OCI-LY1 (cell line): ENCODE measurements at regions not wholly inside any gene's neighbourhood (a gene's known extent, or its start where the extent isn't known, plus 50 kb on each side); places are given as distances from the start of the nearest gene placed in this dataset.

Experiments
- H2AFZ ChIP-seq: fragments of 200-600 bp; sonication (generic), shearing (Covaris generic); 2 replicates; pipeline ENCODE4 v1.6.0; 2014; ENCODE audit warnings: antibody characterized with exemption, mild to moderate bottlenecking, low read length
- H3F3A ChIP-seq: fragments of 200-600 bp; sonication (generic), shearing (Covaris generic); 2 replicates; pipeline ENCODE4 v1.6.0; 2014; ENCODE audit warnings: mild to moderate bottlenecking, antibody characterized with exemption, low read length, moderate library complexity; ENCODE audit not compliant: insufficient read depth
- H3K27ac ChIP-seq: fragments of 200-600 bp; sonication (generic); 2 replicates; pipeline ENCODE4 v1.5.1; 2014; ENCODE audit warnings: low read length, mixed run types, mild to moderate bottlenecking, low read depth; ENCODE audit not compliant: poor library complexity, severe bottlenecking
- H3K27me3 ChIP-seq: fragments of 200-600 bp; sonication (generic); 2 replicates; pipeline ENCODE4 v1.6.0; 2014; ENCODE audit warnings: antibody characterized with exemption, mild to moderate bottlenecking, low read length, moderate library complexity; ENCODE audit not compliant: insufficient read depth
- H3K36me3 ChIP-seq: fragments of 200-600 bp; sonication (generic); 2 replicates; pipeline ENCODE4 v1.6.1; 2014; ENCODE audit warnings: mild to moderate bottlenecking, antibody characterized with exemption, low read length, moderate library complexity, mixed read lengths; ENCODE audit not compliant: insufficient read depth
- H3K4me1 ChIP-seq: fragments of 200-600 bp; sonication (generic); 2 replicates; pipeline ENCODE4 v1.5.1; 2014; ENCODE audit warnings: mild to moderate bottlenecking, low read length, moderate library complexity; ENCODE audit not compliant: insufficient read depth, severe bottlenecking
- H3K4me2 ChIP-seq: fragments of 200-600 bp; sonication (generic), shearing (Covaris generic); 2 replicates; pipeline ENCODE4 v1.6.1; 2014; ENCODE audit warnings: low read length
- H3K4me3 ChIP-seq: fragments of 200-600 bp; sonication (generic); 2 replicates; pipeline ENCODE4 v1.5.1; 2014; ENCODE audit warnings: low read length, low read depth, mild to moderate bottlenecking, mixed read lengths; ENCODE audit not compliant: poor library complexity, severe bottlenecking
- H3K79me2 ChIP-seq: fragments of 200-600 bp; shearing (Covaris generic); 2 replicates; pipeline ENCODE4 v1.6.1; 2016; ENCODE audit warnings: mixed run types, low read length, mixed read lengths; ENCODE audit not compliant: insufficient read depth
- H3K9ac ChIP-seq: fragments of 200-600 bp; sonication (generic), shearing (Covaris generic); 2 replicates; pipeline ENCODE4 v1.6.1; 2014; ENCODE audit warnings: mild to moderate bottlenecking, low read length, mixed read lengths
- H3K9me2 ChIP-seq: fragments of 200-600 bp; sonication (generic), shearing (Covaris generic); 2 replicates; pipeline ENCODE4 v1.6.1; 2014; ENCODE audit warnings: low read depth, mild to moderate bottlenecking, low read length, mixed read lengths
- H3K9me3 ChIP-seq: fragments of 200-600 bp; shearing (Covaris generic); 2 replicates; pipeline ENCODE4 v1.6.1; 2014; ENCODE audit warnings: low read length, mixed read lengths
- H4K20me1 ChIP-seq: fragments of 200-600 bp; sonication (generic), shearing (Covaris generic); 2 replicates; pipeline ENCODE4 v1.6.0; 2016; ENCODE audit warnings: mild to moderate bottlenecking, low read length; ENCODE audit not compliant: insufficient read depth
- EZH2 ChIP-seq: fragments of 200-600 bp; sonication (generic), shearing (Covaris generic); IDR thresholded peaks from 2 replicates; pipeline ENCODE4 v1.8.0; 2017; ENCODE audit warnings: borderline replicate concordance, mixed run types, mild to moderate bottlenecking, antibody characterized with exemption, low read length, moderate library complexity, mixed read lengths
- TF ChIP-seq, protein P1 (sequence below): fragments of 200-600 bp; sonication (generic), shearing (Covaris generic); IDR thresholded peaks from 2 replicates; pipeline ENCODE4 v1.5.1; 2017; ENCODE audit warnings: mild to moderate bottlenecking, antibody characterized with exemption, low read length, moderate library complexity, mixed read lengths

DNA sequence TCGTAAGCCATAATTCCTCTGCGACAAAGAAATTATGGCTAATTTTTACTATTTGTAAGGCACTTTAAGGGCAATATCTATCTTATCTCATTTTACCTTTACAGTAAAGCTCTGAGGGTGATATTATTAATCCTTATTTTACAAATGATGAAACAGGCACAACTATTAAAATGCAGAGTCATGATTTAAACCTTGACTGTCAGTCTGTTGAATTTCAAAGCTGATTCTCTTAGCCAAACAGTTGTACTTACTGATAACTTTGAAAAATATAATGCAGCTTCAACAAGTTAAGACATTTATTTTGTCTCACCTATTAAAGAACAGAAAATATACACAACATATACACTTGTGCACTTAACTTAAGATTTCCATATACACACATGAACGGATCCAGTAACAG lies 88.2 kb downstream of the SMPDL3A start:
- H3K27ac ChIP-seq = no peak overlapping the region
- no peaks in the 10 kb centered on the region for H3K4me1 ChIP-seq
- H3K79me2 ChIP-seq = no peaks in the 10 kb centered on the region
- no peaks in the 10 kb centered on the region for H4K20me1 ChIP-seq
- H3K9me2 ChIP-seq = no peaks in the 10 kb centered on the region
- no peaks in the 10 kb centered on the region for H3K9me3 ChIP-seq
- H3K9ac ChIP-seq = no peak overlapping the region
- no peaks in the 10 kb centered on the region for H3K27me3 ChIP-seq
- H2AFZ ChIP-seq = no peak overlapping the region
- no peaks in the 10 kb centered on the region for H3K36me3 ChIP-seq
- H3K4me2 ChIP-seq = no peak overlapping the region
- TF ChIP-seq, protein P1, sequence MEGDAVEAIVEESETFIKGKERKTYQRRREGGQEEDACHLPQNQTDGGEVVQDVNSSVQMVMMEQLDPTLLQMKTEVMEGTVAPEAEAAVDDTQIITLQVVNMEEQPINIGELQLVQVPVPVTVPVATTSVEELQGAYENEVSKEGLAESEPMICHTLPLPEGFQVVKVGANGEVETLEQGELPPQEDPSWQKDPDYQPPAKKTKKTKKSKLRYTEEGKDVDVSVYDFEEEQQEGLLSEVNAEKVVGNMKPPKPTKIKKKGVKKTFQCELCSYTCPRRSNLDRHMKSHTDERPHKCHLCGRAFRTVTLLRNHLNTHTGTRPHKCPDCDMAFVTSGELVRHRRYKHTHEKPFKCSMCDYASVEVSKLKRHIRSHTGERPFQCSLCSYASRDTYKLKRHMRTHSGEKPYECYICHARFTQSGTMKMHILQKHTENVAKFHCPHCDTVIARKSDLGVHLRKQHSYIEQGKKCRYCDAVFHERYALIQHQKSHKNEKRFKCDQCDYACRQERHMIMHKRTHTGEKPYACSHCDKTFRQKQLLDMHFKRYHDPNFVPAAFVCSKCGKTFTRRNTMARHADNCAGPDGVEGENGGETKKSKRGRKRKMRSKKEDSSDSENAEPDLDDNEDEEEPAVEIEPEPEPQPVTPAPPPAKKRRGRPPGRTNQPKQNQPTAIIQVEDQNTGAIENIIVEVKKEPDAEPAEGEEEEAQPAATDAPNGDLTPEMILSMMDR = no peak
- H3K4me3 ChIP-seq = no peak overlapping the region
- H3F3A ChIP-seq = no peaks in the 10 kb centered on the region

DNA sequence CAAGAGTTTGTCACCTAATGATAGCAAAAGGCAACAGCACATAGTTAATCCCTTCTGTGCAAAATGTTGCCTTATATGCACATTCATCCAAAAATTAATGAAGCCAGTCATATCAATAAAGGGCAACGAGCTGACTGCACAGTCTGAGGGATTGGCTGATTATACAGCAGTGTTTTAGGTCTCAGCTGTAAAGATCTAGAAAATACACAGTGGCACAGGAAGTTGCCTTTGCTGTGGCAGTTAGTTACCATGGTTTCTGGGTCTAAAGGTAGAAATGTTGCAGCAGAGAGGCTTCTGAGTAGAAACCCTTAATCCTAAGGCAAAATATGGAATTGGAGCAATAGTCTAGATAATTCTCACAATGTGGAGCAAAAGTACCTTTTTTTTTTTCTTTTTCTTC lies 89.7 kb downstream of the SMPDL3A start:
- no peak overlapping the region for H2AFZ ChIP-seq
- H3K4me3 ChIP-seq = no peak overlapping the region
- no peaks in the 10 kb centered on the region for H3K36me3 ChIP-seq
- H3K79me2 ChIP-seq = no peaks in the 10 kb centered on the region
- no peaks in the 10 kb centered on the region for H3K4me1 ChIP-seq
- H3F3A ChIP-seq = no peaks in the 10 kb centered on the region
- no peaks in the 10 kb centered on the region for H3K9me3 ChIP-seq
- no peaks in the 10 kb centered on the region for H4K20me1 ChIP-seq
- no peak overlapping the region for H3K9ac ChIP-seq
- H3K27ac ChIP-seq = no peak overlapping the region
- no peaks in the 10 kb centered on the region for H3K9me2 ChIP-seq
- no peak overlapping the region for H3K4me2 ChIP-seq
- no peaks in the 10 kb centered on the region for H3K27me3 ChIP-seq
- TF ChIP-seq EZH2 = no peak
- TF ChIP-seq, protein P1 = no peak

DNA sequence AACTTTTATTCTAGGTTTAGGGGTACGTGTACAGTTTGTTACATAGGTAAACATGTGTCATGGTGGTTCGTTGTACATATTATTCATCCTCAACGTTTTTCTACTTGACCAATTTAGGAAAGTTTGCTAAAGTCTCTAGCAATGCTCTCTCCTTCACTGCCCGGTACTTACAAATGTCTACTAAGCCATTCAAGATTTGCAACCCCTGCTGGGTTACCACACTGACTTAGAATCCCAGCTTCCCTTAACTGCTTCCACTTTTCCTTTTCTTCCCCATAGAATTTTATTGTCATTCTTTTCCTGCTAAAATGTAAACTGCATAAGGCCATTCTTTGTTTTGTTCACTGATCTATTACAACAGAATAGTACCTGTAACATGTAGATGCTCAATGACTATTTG lies 97.4 kb downstream of the SMPDL3A start:
- Histone ChIP-seq H3K36me3 (no peaks in the 10 kb centered on the region), H3K9me3 (no peaks in the 10 kb centered on the region), H3K9ac (no peak overlapping the region), H4K20me1 (no peaks in the 10 kb centered on the region), H3K79me2 (no peaks in the 10 kb centered on the region), H3K27ac (no peak overlapping the region), H3K4me2 (no peak overlapping the region), H3K4me3 (no peak overlapping the region), H3K27me3 (no peaks in the 10 kb centered on the region), H3K4me1 (no peaks in the 10 kb centered on the region), H2AFZ (no peak overlapping the region), H3K9me2 (no peaks in the 10 kb centered on the region), H3F3A (no peaks in the 10 kb centered on the region)
- TF ChIP-seq, protein P1 = no peak
- TF ChIP-seq EZH2 = no peak
